ENCODE measurements at regions not wholly inside any gene's neighbourhood (a gene's known extent, or its start where the extent isn't known, plus 50 kb on each side); places are given as distances from the start of the nearest gene placed in this dataset.

- no peak for DNase-seq (ENCODE audit: low read depth, low spot score)
These were observed 89.6 kb upstream of the RAP2B start for GRCh38 chr3:153072382-153072781.

GRCh38 chr3:153072856-153073255, 89.2 kb upstream of the RAP2B start:
- peak; percentile 60 for DNase-seq (ENCODE audit: low read depth, low spot score)

- DNase-seq (ENCODE audit: low read depth, low spot score), result no peak
These were observed 88.4 kb upstream of the RAP2B start for GRCh38 chr3:153073636-153074035.

GRCh38 chr3:153078826-153079225, 83.2 kb upstream of the RAP2B start:
- no peak for DNase-seq (ENCODE audit: low read depth, low spot score)

GRCh38 chr3:153079386-153079785, 82.6 kb upstream of the RAP2B start:
- no peak for DNase-seq (ENCODE audit: low read depth, low spot score)

- no peak for DNase-seq (ENCODE audit: low read depth, low spot score)
These were observed 81.2 kb upstream of the RAP2B start for GRCh38 chr3:153080778-153081240.

- DNase-seq (ENCODE audit: low read depth, low spot score), result no peak
These were observed 77.6 kb upstream of the RAP2B start for GRCh38 chr3:153084431-153084830.

GRCh38 chr3:153087595-153088566, 74.1 kb upstream of the RAP2B start:
- DNase-seq (ENCODE audit: low read depth, low spot score), result no peak

GRCh38 chr3:153089620-153090019, 72.4 kb upstream of the RAP2B start:
- no peak for DNase-seq (ENCODE audit: low read depth, low spot score)

- DNase-seq (ENCODE audit: low read depth, low spot score), result no peak
These were observed 71.1 kb upstream of the RAP2B start for GRCh38 chr3:153090973-153091372.

- no peak for DNase-seq (ENCODE audit: low read depth, low spot score)
These were observed 68.4 kb upstream of the RAP2B start for GRCh38 chr3:153093629-153094028.

- no peak for DNase-seq (ENCODE audit: low read depth, low spot score)
These were observed 67.6 kb upstream of the RAP2B start for GRCh38 chr3:153094386-153094785.

GRCh38 chr3:153095441-153095840, 66.6 kb upstream of the RAP2B start:
- DNase-seq (ENCODE audit: low read depth, low spot score), result no peak

GRCh38 chr3:153096731-153097131, 65.3 kb upstream of the RAP2B start:
- DNase-seq (ENCODE audit: low read depth, low spot score), result no peak

- no peak for DNase-seq (ENCODE audit: low read depth, low spot score)
These were observed 64.8 kb upstream of the RAP2B start for GRCh38 chr3:153097213-153097612.

- DNase-seq (ENCODE audit: low read depth, low spot score), result no peak
These were observed 62.9 kb upstream of the RAP2B start for GRCh38 chr3:153099131-153099530.

GRCh38 chr3:153103406-153103945, 58.5 kb upstream of the RAP2B start:
- DNase-seq (ENCODE audit: low read depth, low spot score), result no peak

GRCh38 chr3:153110041-153110440, 52.0 kb upstream of the RAP2B start:
- DNase-seq (ENCODE audit: low read depth, low spot score), result no peak

GRCh38 chr3:153111016-153111415, 51.0 kb upstream of the RAP2B start:
- DNase-seq (ENCODE audit: low read depth, low spot score), result no peak
